GM21576 (cell line): ENCODE measurements at regions not wholly inside any gene's neighbourhood (a gene's known extent, or its start where the extent isn't known, plus 50 kb on each side); places are given as distances from the start of the nearest gene placed in this dataset.
"Not testable (repeated sequence)": the region's sequence is repeated elsewhere in the genome, so short reads cannot be mapped to it uniquely, and the experiment has no call there.

Experiments used
- ATAC-seq: cut with Tn5 transposase; IDR thresholded peaks from one replicate; pipeline ENCODE4 v1.9.1; 2021; ENCODE audit warnings: mild to moderate bottlenecking, moderate library complexity; ENCODE audit not compliant: unreplicated experiment

DNA sequence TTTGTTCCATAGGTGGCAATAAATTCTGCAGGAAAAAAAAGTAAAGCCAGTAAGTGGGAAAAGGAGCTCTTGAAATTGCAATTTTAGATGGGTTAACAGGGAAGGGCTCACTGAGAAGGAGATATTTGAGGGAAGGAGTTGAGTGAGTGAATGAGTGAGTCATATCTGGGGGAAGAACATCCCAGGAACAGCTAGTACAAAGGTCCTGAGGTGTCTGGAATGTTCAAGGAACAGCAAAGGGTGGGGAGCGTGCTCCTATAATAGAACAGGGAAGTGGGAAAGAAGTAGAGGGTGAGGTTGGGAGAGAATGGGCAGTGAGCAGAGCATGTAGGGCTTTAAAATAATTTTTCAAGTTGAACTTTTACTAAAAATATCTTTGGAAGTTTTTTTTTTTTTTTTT, 68.0 kb upstream of the PSME4 start:
- ATAC-seq, result no peak

DNA sequence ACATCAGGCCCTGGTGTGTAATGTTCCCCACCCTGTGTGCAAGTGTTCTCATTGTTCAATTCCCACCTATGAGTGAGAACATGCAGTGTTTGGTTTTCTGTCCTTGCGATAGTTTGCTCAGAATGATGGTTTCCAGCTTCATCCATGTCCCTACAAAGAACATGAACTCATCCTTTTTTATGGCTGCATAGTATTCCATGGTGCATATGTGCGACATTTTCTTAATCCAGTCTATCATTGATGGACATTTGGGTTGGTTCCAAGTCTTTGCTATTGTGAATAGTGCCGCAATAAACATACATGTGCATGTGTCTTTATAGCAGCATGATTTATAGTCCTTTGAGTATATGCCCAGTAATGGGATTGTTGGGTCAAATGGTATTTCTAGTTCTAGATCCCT, 60.5 kb upstream of the PSME4 start:
- ATAC-seq, result not testable (repeated sequence)

DNA sequence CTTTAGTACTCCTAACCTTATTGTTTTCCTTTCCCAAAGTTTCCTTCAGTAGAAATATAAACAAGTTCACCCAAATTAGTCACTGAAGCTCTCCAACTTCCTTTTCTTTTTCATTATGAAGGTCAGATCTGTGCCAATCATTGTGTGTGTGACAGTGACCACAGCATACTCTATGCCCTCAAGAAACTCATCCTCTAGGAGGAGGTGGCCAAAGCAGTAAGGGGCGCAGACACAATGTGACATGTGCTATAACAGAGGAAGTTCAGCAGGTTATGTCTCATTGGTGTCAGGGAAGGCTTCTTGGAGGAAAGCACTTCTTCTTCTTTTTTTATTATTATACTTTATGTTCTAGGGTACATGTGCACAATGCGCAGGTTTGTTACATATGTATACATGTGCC, 60.0 kb upstream of the PSME4 start:
- no peak for ATAC-seq

DNA sequence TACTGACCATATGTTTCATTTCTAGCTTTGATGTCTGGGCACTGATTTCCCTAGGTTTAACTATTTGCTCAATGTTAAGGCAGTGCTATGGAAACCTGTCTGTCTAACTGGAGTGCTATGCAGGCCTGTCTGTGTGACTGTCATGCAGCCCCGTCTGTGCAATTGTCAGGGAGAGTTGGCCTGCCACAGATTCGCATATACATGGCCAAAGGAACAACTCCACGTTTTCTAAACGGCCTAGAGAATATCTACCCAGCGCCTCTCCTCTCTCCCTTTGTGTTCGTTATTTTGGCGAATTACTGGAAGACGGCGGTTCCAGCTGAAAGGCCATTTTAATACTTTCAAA, 59.6 kb upstream of the PSME4 start:
- ATAC-seq, result no peak

DNA sequence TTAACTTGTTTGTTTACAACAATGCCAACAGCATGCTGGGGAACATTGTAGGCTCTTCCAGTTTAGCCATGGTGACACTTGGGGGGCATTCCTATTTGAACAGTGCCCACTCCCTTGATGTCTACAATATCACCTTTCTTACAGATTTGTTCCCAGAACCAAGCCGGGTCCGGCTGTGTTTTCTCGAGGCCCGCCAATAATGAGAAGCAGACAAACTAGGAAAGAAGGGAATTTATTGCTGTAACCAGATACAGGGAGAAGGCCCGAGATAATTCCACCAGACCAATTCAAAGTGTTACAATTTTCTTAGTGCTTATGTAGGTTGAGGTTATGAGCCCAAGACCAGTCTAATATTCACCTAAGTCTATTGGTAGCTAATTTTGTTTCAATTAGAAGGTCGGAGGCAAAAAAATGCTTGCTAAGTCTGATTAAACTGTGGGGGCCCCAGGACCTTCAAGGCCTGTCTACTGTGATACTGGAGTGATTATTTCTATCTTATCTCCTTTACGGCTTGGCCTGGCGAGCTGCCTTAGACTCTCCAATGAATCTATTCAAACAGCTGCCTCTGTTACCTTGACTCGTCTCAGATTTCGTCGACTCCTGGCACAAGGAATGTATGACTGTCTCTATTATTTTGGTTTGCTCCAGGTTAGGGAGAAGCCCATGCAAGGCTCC, 59.1 kb upstream of the PSME4 start:
- ATAC-seq, result no peak

DNA sequence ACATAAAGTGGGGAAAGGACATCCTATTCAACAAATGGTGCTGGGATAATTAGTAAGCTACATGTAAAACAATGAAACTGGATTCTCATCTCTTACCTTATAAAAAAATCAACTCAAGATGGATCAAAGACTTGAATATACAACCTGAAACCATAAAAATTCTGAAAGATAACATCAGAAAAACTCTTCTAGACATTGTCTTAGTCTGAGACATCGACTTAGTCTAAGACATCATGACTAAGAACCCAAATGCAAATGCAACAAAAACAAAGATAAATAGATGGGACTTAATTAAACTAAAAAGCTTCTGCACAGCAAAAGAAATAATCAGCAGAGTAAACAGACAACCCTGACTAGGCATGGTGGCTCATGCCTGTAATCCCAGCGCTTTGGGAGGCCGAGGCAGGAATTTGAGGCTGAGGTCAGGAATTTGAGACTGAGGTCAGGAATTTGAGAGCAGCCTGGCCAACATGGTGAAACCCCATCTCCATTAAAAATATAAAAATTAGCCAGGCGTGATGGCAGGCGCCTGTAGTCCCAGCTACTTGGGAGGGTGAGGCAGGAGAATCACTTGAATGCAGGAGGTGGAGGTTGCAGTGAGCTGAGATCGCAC, 54.8 kb upstream of the PSME4 start:
- ATAC-seq, result not testable (repeated sequence)

DNA sequence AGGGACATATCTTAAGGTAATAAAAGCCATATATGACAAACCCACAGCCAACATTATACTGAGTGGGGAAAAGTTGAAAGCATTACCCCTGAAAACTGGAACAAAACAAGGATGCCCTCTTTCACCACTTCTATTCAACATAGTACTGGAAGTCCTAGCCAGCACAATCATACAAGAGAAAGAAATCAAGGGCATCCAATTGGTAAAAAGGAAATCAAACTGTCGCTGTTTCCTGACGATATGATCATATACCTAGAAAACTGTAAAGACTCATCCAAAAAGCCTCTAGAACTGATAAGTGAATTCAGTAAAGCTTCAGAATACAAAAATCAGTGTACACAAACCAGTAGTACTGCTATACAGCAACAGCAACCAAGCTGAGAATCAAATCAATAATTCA, 53.8 kb upstream of the PSME4 start:
- ATAC-seq, result no peak

DNA sequence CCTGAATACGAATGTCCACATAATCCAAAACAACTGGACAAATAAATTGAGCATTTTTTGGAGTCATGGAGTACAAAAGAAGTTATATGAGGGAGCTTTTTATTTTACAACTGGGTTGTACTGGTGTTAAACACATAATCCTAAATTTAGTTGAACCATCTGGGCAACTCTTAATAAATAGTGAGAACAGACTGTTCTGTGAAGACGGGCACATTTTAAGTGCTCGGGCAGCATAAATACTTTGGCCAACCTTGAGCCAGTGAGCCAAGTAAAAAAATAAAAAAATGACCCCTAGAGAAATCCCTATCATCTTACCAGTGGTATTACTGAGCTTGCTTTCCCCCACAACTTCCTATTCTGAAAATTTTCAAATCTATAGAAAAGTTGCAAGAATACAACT, 50.9 kb upstream of the PSME4 start:
- ATAC-seq, result no peak

DNA sequence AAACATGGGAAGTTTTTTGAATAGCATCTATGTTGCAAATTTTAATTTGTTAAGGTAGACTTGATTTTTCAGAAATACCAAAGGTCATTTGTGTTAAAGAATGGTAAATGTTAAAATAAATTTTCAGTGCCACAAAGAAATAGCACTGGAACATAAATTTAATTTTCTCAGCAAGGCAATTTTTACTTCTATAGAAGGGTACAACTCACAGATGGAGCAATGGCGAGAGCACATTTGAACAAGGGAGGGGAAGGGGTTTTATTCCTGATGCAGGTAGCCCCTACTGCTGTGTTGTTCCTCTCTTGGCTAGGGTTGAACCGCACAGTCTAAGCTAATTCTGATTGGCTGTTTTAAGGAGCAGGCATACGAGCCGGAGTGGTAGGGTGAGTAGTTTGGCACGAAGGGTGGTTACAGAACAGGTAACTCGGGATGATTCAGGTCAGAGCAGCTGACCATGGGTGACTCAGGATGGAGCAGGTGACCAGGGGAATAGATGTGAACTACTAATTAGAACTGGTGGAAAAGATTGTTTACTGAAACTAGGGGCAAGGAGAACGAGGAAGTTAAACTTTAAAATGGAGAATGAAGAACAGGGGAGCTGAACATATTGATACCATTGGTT, 50.1 kb upstream of the PSME4 start:
- ATAC-seq, result no peak
